22Rv1 (cell line): ENCODE measurements at regions not wholly inside any gene's neighbourhood (a gene's known extent, or its start where the extent isn't known, plus 50 kb on each side); places are given as distances from the start of the nearest gene placed in this dataset.

Experiments used
- CTCF ChIP-seq: fragments of 450-650 bp; IDR thresholded peaks from 2 replicates; pipeline ENCODE4 v1.5.1; 2017; ENCODE audit warnings: mild to moderate bottlenecking
- ZFX ChIP-seq: fragments of 450-650 bp; IDR thresholded peaks from 2 replicates; pipeline ENCODE4 v1.6.1; 2017; ENCODE audit warnings: antibody characterized with exemption, borderline replicate concordance

- no peak for TF ChIP-seq CTCF
- no peak for TF ChIP-seq ZFX
These were observed 189.7 kb upstream of the NOX3 start for GRCh38 chr6:155645325-155645724.
